ENCODE measurements at regions not wholly inside any gene's neighbourhood (a gene's known extent, or its start where the extent isn't known, plus 50 kb on each side); places are given as distances from the start of the nearest gene placed in this dataset.

- DNase-seq = no peak
These were observed 305.0 kb downstream of the EFNB2 start for GRCh38 chr13:106230450-106230849.

DNA sequence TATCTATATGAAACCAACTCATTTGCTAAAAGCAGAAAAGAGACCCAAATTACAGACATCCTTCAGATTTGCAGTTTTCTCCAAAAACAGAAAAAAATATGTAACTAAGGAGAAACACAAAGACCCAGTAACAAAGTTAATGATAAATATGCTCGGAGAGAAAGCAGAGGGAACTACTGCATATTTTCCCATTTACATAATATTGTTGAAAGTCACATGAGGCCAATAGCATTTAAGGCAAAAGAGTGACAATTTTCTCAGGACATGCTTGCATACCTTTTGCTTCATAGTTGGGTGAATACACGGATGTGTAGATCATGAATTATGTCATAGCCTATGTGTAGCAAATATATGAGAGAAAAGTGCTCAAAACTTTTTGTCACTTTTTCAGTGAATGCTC is 310.3 kb downstream of the EFNB2 start:
- no peak for DNase-seq

GRCh38 chr13:106220211-106220610 is 315.3 kb downstream of the EFNB2 start:
- no peak for DNase-seq

DNA sequence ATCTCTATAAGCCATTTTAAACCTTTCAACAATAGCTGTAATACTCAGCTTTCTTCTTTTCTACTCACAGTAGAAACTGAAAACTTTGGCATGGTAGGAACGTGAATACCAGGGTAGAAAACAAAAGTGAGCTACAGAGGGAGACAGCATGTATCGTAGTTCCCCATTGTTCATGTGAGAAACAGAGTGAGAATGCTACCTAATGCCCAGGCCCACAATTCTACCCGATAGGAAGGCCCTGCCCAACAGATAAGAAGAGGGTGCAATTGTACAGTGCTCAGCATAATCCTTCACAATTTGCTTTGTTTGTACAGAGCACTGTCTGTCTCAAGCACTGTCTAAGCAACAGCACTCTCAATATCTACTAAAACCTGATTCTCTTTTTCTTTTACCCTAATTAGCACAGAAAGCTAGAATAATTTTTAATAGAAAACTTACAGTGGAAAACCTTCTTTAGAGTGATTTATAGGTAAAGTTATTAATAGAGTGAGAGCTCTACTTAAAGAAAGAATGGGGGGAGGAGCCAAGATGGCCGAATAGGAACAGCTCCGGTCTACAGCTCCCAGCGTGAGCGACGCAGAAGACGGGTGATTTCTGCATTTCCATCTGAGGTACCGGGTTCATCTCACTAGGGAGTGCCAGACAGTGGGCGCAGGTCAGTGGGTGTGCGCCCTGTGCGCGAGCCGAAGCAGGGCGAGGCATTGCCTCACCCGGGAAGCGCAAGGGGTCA is 322.3 kb downstream of the EFNB2 start:
- no peak for DNase-seq

- no peak for DNase-seq
These were observed 323.0 kb downstream of the EFNB2 start for GRCh38 chr13:106212386-106213010.

GRCh38 chr13:106210324-106210723 is 325.1 kb downstream of the EFNB2 start:
- no peak for DNase-seq

DNA sequence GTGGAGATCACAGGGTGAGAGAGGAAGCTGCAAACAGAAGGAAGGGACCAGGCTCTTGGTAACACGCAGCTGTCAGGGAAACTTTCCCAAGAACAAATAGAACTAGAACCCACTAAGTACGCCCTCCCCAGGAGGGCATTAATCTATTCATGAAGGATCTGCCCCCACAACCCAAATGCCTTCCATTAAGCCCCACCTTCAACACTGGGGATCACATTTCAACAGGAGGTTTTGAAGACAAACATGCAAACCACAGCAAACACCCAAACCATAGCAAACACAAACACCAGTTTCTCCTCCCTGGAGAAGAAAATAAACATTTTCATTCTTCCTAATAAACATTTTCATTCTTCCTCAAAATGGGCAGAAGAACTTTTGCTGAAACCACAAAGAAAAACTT is 329.6 kb downstream of the EFNB2 start:
- no peak for DNase-seq

DNA sequence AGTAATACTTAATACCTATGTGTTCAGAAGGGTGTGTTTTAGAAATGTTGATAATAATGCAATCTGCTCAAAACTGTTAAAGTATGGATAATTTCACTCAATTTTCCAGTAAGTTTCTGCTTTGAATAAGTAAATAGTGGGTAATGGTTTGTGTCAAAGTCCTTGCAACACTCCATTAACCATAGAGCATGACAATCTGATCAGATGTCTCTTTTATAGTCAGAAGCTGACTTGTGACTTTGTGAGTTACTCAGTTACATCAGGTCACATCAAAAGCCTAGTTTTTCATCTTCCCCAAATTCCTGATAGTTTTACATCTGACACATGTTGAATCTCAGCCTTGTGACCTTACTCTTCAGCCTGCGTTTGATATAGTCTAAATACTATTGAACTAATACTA is 338.0 kb downstream of the EFNB2 start:
- DNase-seq = no peak

DNA sequence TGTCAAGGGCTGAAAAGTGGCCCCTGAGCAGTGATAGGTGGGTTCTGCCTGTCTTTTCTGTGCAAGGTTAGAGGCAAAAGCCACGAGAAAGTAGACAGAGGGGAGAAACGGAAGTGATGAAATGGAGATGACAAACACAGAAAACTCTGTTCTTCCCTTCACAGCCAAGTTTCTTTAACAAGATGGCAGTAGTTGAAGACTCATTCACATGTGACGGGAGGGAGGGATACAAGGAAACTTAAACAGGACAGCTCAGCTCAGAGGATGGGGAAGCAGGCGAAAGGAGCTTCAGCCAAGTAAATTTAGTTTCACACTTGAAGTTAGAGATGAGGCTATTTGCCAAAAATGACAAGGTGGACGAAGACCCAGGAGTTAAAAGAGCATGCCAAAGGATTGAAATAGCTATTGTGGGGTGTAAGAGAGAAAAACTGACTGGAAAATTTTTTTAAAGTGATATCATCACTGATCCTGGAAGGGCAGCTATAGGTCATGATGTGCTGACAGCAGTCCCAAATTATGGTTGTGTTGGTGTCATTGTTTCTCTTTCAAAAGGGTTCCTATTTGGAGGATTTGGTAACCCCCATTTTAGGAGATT is 347.9 kb downstream of the EFNB2 start:
- no peak for DNase-seq

- no peak for DNase-seq
These were observed 348.4 kb downstream of the EFNB2 start for GRCh38 chr13:106187101-106187500.

DNA sequence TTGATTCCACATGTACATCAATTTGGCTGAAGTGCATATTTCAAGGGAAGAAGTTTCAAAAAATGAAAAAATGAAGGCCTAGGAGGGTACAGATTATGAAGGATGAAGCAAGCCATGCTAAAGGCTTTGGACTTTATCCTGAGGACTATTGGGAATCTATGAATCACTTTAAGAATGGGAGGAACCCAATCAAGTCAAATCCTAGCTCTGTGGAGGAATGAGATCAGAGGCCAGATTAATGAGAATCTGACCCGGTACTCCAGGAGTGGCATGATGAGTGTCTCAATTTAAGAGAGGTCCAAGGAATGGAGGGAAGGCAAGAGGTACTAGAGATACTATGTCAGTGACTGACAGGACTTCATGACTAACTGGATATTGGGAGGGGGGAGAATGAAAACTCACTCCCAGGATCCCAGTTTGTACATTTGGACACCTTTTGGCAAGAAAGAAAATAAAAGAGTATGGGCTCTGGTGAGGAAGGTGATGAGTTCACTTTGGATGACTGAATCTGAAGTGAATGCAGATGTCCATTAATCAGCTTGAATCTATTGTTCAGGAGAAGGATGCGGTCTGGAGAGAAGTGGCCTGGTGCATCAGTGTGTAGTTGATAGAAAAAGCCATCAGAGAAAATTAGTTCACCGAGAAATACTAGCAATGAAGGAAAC is 349.0 kb downstream of the EFNB2 start:
- no peak for DNase-seq

GRCh38 chr13:106184790-106185189 is 350.7 kb downstream of the EFNB2 start:
- no peak for DNase-seq

- no peak for DNase-seq
These were observed 351.9 kb downstream of the EFNB2 start for GRCh38 chr13:106183410-106184065.

- no peak for DNase-seq
These were observed 353.1 kb downstream of the EFNB2 start for GRCh38 chr13:106182404-106182803.

- DNase-seq = no peak
These were observed 356.6 kb downstream of the EFNB2 start for GRCh38 chr13:106178816-106179215.

DNA sequence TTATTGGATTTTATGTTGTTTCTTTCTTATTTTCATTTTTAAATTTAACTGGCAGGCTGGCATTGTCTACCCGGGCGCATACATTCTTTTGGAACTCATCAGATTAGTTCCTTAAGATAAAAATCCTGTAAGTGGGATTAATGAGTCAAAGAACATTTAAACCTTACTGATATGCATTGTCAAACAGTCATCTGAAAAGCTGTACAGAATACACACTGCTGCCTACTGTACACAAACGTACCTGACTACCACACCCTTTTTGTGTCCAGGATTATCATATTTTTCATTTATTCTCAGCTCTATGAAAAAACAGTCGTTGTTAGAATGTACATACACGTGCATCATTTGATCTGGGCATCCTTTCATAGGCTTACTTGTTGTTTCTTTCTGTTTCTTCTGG is 358.3 kb downstream of the EFNB2 start:
- DNase-seq = no peak

DNA sequence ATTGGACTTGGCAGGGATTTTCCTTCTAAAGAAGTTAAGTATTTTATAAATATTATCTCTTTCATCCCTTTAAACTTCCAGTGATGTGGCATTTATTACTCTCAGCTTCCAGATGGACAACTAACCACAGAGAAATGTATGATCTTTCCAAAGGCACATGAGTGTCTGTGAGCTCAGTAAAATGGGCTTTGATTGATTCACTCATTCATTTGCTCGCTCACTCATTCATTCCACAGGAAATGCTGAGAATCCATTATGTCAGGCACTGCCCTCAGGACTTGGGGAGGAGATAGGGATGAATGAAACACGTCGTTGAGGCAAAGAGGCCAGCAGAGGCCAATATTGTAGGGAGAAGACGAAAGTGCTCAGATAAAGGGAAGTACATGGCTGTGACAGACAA is 359.3 kb downstream of the EFNB2 start:
- no peak for DNase-seq

DNA sequence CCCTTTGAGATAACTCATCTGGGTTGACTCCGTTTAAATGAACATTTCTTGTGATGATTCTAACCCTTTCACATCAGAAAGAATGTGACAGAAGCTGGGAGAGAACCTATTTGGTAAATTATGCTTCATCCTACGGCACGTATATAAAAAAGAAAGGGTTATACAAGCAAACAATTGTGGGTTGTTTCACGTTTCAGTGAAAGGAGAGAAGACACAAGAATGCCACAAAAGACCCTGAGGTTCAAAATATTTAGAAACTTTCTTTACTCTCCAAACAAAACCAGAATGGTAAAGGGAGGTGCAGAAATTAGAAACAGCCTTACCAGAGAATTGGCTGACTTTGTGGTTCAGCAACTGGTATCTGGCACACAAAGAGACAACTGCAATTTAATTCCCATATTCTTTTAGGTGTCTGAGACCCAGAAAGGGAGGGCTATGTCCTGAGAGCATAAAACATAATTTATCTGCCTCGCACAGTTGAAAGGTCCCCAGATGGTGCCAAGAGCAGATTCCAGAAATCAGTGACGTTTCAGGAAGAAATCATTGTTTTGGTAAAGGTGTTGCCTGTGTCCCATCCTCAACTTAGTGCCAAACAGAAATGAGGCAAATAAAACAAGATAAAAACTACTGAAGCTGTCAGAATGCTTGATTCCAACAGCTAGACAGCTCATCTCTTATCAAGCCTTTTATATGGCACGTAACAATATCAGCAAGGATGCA is 361.4 kb downstream of the EFNB2 start:
- DNase-seq = no peak

DNA sequence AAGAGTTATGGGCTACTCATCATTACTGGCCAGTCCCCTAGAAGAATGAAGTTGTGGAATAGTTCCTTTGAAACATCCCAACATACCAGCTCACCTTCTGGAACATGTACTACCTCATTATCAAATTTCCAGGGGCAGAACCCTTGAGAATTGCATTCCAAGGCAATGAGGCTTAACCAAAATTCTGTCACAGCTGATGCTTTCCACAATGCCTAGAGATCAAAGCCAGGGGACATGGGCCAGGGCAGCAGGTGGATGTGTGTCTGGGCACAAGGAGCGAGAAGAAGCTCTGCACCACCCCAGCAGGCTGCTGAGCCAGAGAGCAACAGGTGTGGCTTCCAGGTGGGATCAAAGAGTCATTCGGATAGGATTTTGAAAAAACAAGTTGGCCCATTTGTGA is 362.1 kb downstream of the EFNB2 start:
- DNase-seq = no peak

GRCh38 chr13:106172176-106172905 is 363.1 kb downstream of the EFNB2 start:
- DNase-seq = no peak

GRCh38 chr13:106163426-106163825 is 372.0 kb downstream of the EFNB2 start:
- DNase-seq = no peak

DNA sequence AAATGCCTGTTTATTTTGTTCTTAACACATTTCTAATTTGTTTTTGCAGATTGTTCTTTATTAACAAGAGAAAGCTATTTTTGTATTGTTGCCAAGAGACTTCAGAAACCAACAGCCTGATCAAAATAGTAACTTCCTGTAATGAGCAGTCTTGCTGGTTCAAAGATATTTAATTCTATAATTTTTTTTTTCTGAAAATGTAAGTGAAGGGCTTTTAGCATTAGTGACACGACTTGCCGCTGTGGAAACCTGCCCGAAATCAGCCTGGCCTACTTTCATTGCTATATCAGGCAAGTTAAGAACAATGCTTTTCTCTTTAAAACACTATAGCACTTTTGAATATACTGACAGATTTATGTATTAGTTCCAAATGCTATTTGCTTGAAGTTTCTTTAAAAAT is 374.3 kb downstream of the EFNB2 start:
- DNase-seq = no peak
